ENCODE measurements at regions not wholly inside any gene's neighbourhood (a gene's known extent, or its start where the extent isn't known, plus 50 kb on each side); places are given as distances from the start of the nearest gene placed in this dataset.

- no peak for DNase-seq (ENCODE audit: low read depth in 2 of 2, low spot score in 1 of 2)
Observed at GRCh38 chr2:21253311-21254027, 129.7 kb downstream of the TDRD15 start.

- DNase-seq (ENCODE audit: low read depth in 2 of 2, low spot score in 1 of 2) = no peak
Observed at GRCh38 chr2:21254170-21254965, 130.6 kb downstream of the TDRD15 start.

DNA sequence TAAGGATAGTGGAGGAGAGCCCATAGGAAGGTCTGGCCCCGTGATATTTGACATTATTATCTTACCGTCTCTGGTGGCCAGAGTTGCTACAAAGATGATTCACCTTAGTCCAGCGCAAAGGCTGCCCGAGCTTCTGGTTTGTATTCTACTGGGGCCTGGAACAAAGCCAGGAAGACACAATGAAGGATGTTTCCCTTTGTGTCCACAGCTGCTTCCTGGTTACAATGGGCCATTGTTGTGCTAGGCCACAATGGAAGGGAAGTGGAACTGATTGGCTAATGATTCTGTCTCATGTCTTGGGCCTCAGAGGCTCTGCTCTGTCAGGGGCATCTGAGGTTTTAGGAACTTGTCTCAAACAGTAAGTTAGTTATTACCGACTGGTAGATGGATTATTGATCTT is 132.2 kb downstream of the TDRD15 start:
- no peak for DNase-seq (ENCODE audit: low read depth in 2 of 2, low spot score in 1 of 2)

- no peak for DNase-seq (ENCODE audit: low read depth in 2 of 2, low spot score in 1 of 2)
Observed at GRCh38 chr2:21257621-21258020, 133.9 kb downstream of the TDRD15 start.

GRCh38 chr2:21258082-21258481 is 134.3 kb downstream of the TDRD15 start:
- no peak for DNase-seq (ENCODE audit: low read depth in 2 of 2, low spot score in 1 of 2)

- DNase-seq (ENCODE audit: low read depth in 2 of 2, low spot score in 1 of 2) = no peak
Observed at GRCh38 chr2:21260311-21260710, 136.5 kb downstream of the TDRD15 start.

- DNase-seq (ENCODE audit: low read depth in 2 of 2, low spot score in 1 of 2) = no peak
Observed at GRCh38 chr2:21261591-21261990, 137.8 kb downstream of the TDRD15 start.

DNA sequence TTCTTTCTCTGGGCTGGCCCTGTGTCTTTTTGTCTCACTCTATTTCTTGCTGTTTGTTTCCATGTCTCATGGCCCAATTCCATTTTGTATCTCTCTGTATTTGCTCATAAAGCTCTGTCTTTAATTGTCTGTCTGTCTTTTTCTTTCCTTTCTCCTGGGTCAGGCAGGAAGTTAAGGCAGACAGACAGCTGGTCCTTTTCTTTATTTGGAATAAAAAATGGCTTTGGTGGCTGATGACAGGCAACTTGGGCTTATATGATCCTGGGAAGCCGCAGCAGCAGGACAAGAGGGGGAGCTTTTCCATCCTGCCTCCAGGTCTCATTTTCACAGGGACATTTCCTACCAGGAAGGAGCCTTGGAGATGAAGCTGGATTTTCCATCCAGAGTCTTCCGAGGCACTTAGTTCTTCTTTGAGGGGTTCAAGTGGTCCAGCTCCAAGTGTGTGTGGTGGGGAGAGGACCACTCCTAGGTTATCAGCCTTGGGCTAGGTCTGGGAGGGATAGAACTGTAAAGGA is 138.7 kb downstream of the TDRD15 start:
- DNase-seq (ENCODE audit: low read depth in 2 of 2, low spot score in 1 of 2) = no peak

GRCh38 chr2:21263622-21264021 is 139.9 kb downstream of the TDRD15 start:
- DNase-seq (ENCODE audit: low read depth in 2 of 2, low spot score in 1 of 2) = no peak

DNA sequence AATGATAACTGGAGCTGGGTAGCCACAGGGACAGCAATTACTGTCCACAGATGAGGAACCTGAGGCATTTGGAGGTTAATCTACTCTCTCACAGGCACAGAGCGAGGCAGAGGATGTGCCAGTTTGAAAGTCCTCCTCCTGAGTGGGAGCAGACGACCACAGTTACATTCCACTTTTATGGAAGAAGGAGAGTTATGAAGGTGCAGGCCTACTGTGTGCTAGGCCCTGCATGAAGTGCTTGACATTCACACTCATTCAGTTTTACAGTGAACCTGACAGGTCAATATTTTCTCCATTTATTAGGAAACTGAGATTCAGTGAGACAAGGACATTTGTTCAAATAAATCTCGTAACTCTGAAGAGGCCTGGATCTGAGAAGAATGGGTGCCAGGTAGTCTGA is 142.0 kb downstream of the TDRD15 start:
- DNase-seq (ENCODE audit: low read depth in 2 of 2, low spot score in 1 of 2) = no peak

GRCh38 chr2:21267232-21267835 is 143.6 kb downstream of the TDRD15 start:
- DNase-seq (ENCODE audit: low read depth in 2 of 2, low spot score in 1 of 2) = no peak

- DNase-seq (ENCODE audit: low read depth in 2 of 2, low spot score in 1 of 2) = no peak
Observed at GRCh38 chr2:21268197-21268877, 144.6 kb downstream of the TDRD15 start.

- DNase-seq (ENCODE audit: low read depth in 2 of 2, low spot score in 1 of 2) = no peak
Observed at GRCh38 chr2:21268878-21269224, 145.1 kb downstream of the TDRD15 start.

- no peak for DNase-seq (ENCODE audit: low read depth in 2 of 2, low spot score in 1 of 2)
Observed at GRCh38 chr2:21269382-21269781, 145.6 kb downstream of the TDRD15 start.

GRCh38 chr2:21270083-21270491 is 146.3 kb downstream of the TDRD15 start:
- DNase-seq (ENCODE audit: low read depth in 2 of 2, low spot score in 1 of 2) = no peak

GRCh38 chr2:21270708-21271122 is 146.9 kb downstream of the TDRD15 start:
- DNase-seq (ENCODE audit: low read depth in 2 of 2, low spot score in 1 of 2) = no peak

DNA sequence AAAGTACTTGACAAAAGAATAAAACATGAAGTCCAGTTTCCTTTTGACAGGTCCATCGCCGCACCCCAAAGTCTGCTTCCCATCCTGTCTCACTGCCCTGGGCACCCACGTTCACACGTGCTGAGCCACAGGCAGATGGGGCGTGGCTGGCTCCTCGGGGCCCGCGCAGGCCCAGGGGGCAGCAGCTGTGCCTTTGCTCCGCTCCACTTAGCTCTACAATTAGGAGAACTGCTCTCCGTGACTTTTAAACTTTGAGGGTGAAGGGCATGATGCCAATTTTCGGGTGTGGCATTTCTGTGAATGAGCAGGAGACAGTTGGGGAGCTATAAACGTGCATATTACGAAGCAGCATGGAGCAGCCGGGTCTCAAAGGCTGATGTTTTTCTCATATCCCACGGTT is 152.4 kb downstream of the TDRD15 start:
- DNase-seq (ENCODE audit: low read depth in 2 of 2, low spot score in 1 of 2) = no peak

DNA sequence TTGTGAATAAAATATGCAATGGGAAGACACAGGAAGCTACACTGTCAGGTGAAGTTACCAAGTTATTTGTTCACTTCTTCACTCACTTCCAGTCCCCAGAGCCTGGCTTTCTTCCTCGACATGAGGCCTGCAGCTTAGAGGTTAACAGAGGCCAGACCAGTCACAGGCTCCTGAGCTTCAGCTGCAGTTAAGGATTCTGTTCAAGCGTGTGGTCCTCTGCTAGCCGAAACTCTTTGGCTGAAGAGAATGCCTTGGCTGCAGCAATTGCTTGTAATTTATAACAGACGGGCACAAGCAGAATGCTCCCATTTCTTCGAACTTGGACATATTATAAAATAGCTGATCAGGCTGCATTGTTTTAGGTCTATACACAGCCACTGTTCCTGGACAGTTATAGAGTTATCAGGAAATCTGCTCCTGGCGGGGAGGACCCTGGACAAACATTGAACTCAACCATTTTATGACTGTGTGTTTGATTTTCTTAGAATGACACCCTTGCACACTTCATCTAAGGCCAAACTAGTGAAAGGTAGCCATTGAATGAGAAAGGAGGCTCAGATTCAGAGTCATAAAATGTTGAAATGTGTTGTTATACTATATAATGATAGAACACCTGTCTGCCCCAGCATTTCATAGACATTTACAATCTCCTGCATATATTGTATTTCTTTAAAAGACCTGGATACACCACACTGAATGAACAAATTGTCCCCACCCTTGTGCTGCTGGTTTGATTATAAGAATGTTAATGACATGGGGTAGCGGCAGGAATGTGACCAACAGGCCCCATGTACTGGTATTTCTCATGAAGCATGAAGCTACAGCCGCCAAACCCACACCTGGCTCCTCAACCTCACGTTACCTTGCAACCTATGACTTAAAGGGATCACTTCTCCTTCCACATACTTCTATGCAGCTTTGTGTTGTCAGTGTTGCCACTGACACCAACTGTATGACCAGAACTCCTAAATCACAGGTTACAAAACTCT is 153.6 kb downstream of the TDRD15 start:
- no peak for DNase-seq (ENCODE audit: low read depth in 2 of 2, low spot score in 1 of 2)

GRCh38 chr2:21279525-21279924 is 155.8 kb downstream of the TDRD15 start:
- no peak for DNase-seq (ENCODE audit: low read depth in 2 of 2, low spot score in 1 of 2)

GRCh38 chr2:21280793-21281192 is 157.0 kb downstream of the TDRD15 start:
- no peak for DNase-seq (ENCODE audit: low read depth in 2 of 2, low spot score in 1 of 2)
